ELF-1 (cell line): ENCODE measurements at regions not wholly inside any gene's neighbourhood (a gene's known extent, or its start where the extent isn't known, plus 50 kb on each side); places are given as distances from the start of the nearest gene placed in this dataset.
A peak's percentile ranks its signal among the peaks of the same experiment; 100 is the strongest.
"Not testable (repeated sequence)": the region's sequence is repeated elsewhere in the genome, so short reads cannot be mapped to it uniquely, and the experiment has no call there.

Experiments
- DNase-seq: peaks from one replicate; pipeline ENCODE4 v3.0.0-alpha.2; 2016; ENCODE audit warnings: low read depth, low spot score

GRCh38 chr9:744046-744712 is 97.3 kb upstream of the DMRT1 start:
- DNase-seq: no peak

GRCh38 chr9:744790-745484 is 96.6 kb upstream of the DMRT1 start:
- no peak for DNase-seq

- DNase-seq: no peak
Observed at GRCh38 chr9:745761-746380, 95.6 kb upstream of the DMRT1 start.

GRCh38 chr9:746661-747434 is 94.6 kb upstream of the DMRT1 start:
- no peak for DNase-seq

- no peak for DNase-seq
Observed at GRCh38 chr9:747567-747966, 93.9 kb upstream of the DMRT1 start.

- no peak for DNase-seq
Observed at GRCh38 chr9:748861-749497, 92.5 kb upstream of the DMRT1 start.

- DNase-seq: no peak
Observed at GRCh38 chr9:749716-750115, 91.8 kb upstream of the DMRT1 start.

- DNase-seq: no peak
Observed at GRCh38 chr9:750249-750967, 91.1 kb upstream of the DMRT1 start.

- no peak for DNase-seq
Observed at GRCh38 chr9:751137-752051, 90.1 kb upstream of the DMRT1 start.

GRCh38 chr9:752201-752600 is 89.3 kb upstream of the DMRT1 start:
- no peak for DNase-seq

- no peak for DNase-seq
Observed at GRCh38 chr9:752681-753200, 88.8 kb upstream of the DMRT1 start.

- not testable (repeated sequence) for DNase-seq
Observed at GRCh38 chr9:753734-754133, 87.8 kb upstream of the DMRT1 start.

- no peak for DNase-seq
Observed at GRCh38 chr9:754150-754931, 87.2 kb upstream of the DMRT1 start.

- peak; percentile 40 for DNase-seq
Observed at GRCh38 chr9:755454-756381, 85.8 kb upstream of the DMRT1 start.

- DNase-seq: peak; percentile 74
Observed at GRCh38 chr9:757246-757881, 84.1 kb upstream of the DMRT1 start.

- no peak for DNase-seq
Observed at GRCh38 chr9:758146-758545, 83.4 kb upstream of the DMRT1 start.

GRCh38 chr9:759541-759940 is 82.0 kb upstream of the DMRT1 start:
- no peak for DNase-seq
